ENCODE measurements at regions not wholly inside any gene's neighbourhood (a gene's known extent, or its start where the extent isn't known, plus 50 kb on each side); places are given as distances from the start of the nearest gene placed in this dataset.

DNA sequence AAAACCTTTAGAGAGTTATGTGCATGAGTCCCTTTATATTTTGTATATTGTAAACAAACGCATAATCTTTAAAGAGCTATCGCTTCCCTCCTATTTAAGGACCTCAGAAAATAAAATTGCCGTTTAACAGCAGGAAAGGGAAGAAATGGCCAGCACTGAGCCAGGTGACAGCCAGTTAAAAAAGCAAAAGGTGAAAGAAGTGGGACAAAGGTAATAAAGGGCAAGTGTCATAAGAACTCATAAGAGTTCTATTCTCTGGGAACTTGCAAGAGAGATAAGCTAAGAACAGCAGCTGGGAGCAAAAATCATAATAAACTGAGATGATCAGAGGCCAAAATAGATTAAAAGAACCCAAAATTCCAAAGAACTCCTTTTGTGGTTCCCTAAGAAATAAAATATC is 520.9 kb upstream of the PKN2 start:
- Histone ChIP-seq H3K27ac (ENCODE audit: low read depth, low read length) (no peak overlapping the region), H3K9ac (ENCODE audit: extremely low read depth, low read length, poor library complexity, severe bottlenecking) (no peak overlapping the region), H3K9me3 (ENCODE audit: control insufficient read depth, low read length) (no peaks in the 10 kb centered on the region), H3K4me1 (ENCODE audit: control insufficient read depth, insufficient read depth, low read length) (no peaks in the 10 kb centered on the region), H3K4me3 (ENCODE audit: low read length) (no peak overlapping the region), H3K36me3 (ENCODE audit: control insufficient read depth, insufficient read depth, low read length) (no peaks in the 10 kb centered on the region), H3K27me3 (ENCODE audit: control insufficient read depth, insufficient read depth, low read length, poor library complexity, severe bottlenecking) (no peaks in the 10 kb centered on the region)
- 0 to 62% methylated on average over 1 to 3 of the region's 3 CpGs for WGBS, 2 experiments (ENCODE audit: insufficient coverage in 1 of 2, insufficient read length in 1 of 2)
- no peaks in the 10 kb centered on the region for H3K36me3 Mint-ChIP-seq (ENCODE audit: low read depth)
- H3K9me3 Mint-ChIP-seq = no peaks in the 10 kb centered on the region
- TF ChIP-seq, protein P1, sequence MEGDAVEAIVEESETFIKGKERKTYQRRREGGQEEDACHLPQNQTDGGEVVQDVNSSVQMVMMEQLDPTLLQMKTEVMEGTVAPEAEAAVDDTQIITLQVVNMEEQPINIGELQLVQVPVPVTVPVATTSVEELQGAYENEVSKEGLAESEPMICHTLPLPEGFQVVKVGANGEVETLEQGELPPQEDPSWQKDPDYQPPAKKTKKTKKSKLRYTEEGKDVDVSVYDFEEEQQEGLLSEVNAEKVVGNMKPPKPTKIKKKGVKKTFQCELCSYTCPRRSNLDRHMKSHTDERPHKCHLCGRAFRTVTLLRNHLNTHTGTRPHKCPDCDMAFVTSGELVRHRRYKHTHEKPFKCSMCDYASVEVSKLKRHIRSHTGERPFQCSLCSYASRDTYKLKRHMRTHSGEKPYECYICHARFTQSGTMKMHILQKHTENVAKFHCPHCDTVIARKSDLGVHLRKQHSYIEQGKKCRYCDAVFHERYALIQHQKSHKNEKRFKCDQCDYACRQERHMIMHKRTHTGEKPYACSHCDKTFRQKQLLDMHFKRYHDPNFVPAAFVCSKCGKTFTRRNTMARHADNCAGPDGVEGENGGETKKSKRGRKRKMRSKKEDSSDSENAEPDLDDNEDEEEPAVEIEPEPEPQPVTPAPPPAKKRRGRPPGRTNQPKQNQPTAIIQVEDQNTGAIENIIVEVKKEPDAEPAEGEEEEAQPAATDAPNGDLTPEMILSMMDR (conservative IDR thresholded peaks at IDR 0.05) = no peak
- no peak for DNase-seq
- no peak overlapping the region for H3K27ac Mint-ChIP-seq
- no peak overlapping the region for H3K4me3 Mint-ChIP-seq
- no peaks in the 10 kb centered on the region for H3K4me1 Mint-ChIP-seq
- no peaks in the 10 kb centered on the region for H3K27me3 Mint-ChIP-seq (ENCODE audit: insufficient read depth)

DNA sequence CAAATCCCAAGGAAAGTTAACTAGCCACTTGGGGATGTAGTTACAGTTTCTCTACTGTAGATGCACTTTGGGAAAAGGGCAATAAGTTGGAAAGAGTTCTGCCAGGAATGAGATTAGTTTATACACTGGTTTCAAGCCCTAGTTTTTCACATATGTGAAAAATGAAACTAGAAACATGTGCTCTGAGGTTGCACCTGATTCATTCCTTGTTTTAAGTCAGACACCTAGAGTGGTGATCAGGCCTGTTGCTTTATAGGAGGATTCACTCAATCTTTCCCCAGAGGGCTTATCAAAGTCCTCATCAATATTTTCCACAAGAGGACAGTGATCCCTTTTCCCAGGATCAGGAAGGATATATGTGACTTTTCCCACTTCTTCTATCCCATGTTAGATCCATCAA is 515.9 kb upstream of the PKN2 start:
- H3K27me3 ChIP-seq (ENCODE audit: control insufficient read depth, insufficient read depth, low read length, poor library complexity, severe bottlenecking) = no peaks in the 10 kb centered on the region
- no peaks in the 10 kb centered on the region for H3K36me3 ChIP-seq (ENCODE audit: control insufficient read depth, insufficient read depth, low read length)
- Mint-ChIP-seq H3K4me1 (no peaks in the 10 kb centered on the region), H3K9me3 (no peaks in the 10 kb centered on the region), H3K27ac (no peak overlapping the region), H3K4me3 (no peak overlapping the region), H3K36me3 (ENCODE audit: low read depth) (no peaks in the 10 kb centered on the region), H3K27me3 (ENCODE audit: insufficient read depth) (peaks cover 1% of the 10 kb centered on the region)
- H3K4me3 ChIP-seq (ENCODE audit: low read length) = no peak overlapping the region
- no peaks in the 10 kb centered on the region for H3K9me3 ChIP-seq (ENCODE audit: control insufficient read depth, low read length)
- H3K4me1 ChIP-seq (ENCODE audit: control insufficient read depth, insufficient read depth, low read length) = no peaks in the 10 kb centered on the region
- H3K27ac ChIP-seq (ENCODE audit: low read depth, low read length) = no peak overlapping the region
- TF ChIP-seq, protein P1 (conservative IDR thresholded peaks at IDR 0.05) = no peak
- H3K9ac ChIP-seq (ENCODE audit: extremely low read depth, low read length, poor library complexity, severe bottlenecking) = no peak overlapping the region
- DNase-seq = no peak

DNA sequence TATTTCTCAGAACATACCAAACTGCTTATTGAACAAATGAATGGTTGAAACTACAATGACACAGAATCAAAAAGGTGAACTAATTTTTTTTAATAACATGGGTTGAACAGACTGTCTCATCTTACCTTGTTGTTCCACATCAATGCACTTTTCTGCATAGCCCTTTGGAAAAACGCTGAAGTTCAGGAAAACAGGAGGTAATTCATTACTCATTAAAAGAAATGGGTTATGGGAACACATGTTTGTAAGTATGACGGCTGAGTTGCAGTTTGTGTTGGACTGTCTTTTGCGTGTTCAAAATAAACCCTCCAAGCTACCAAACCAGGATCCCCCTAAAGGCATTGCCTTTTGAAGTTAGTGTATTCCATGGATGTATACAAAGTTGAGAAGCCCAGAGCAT is 514.9 kb upstream of the PKN2 start:
- TF ChIP-seq, protein P1 (conservative IDR thresholded peaks at IDR 0.05) = no peak
- no peaks in the 10 kb centered on the region for H3K4me1 Mint-ChIP-seq
- H3K36me3 ChIP-seq (ENCODE audit: control insufficient read depth, insufficient read depth, low read length) = no peaks in the 10 kb centered on the region
- 91 to 100% methylated on average over 1 to 2 of the region's 3 CpGs for WGBS, 2 experiments (ENCODE audit: insufficient coverage in 1 of 2, insufficient read length in 1 of 2)
- H3K9me3 ChIP-seq (ENCODE audit: control insufficient read depth, low read length) = no peaks in the 10 kb centered on the region
- H3K27me3 ChIP-seq (ENCODE audit: control insufficient read depth, insufficient read depth, low read length, poor library complexity, severe bottlenecking) = no peaks in the 10 kb centered on the region
- H3K9ac ChIP-seq (ENCODE audit: extremely low read depth, low read length, poor library complexity, severe bottlenecking) = no peak overlapping the region
- H3K4me1 ChIP-seq (ENCODE audit: control insufficient read depth, insufficient read depth, low read length) = no peaks in the 10 kb centered on the region
- peaks cover 1% of the 10 kb centered on the region for H3K27me3 Mint-ChIP-seq (ENCODE audit: insufficient read depth)
- no peaks in the 10 kb centered on the region for H3K9me3 Mint-ChIP-seq
- H3K4me3 ChIP-seq (ENCODE audit: low read length) = no peak overlapping the region
- H3K4me3 Mint-ChIP-seq = no peak overlapping the region
- no peak overlapping the region for H3K27ac ChIP-seq (ENCODE audit: low read depth, low read length)
- H3K36me3 Mint-ChIP-seq (ENCODE audit: low read depth) = no peaks in the 10 kb centered on the region
- DNase-seq = no peak
- no peak overlapping the region for H3K27ac Mint-ChIP-seq
